Smooth muscle cell (in vitro differentiated cells): ENCODE measurements at regions not wholly inside any gene's neighbourhood (a gene's known extent, or its start where the extent isn't known, plus 50 kb on each side); places are given as distances from the start of the nearest gene placed in this dataset.
"Not testable (repeated sequence)": the region's sequence is repeated elsewhere in the genome, so short reads cannot be mapped to it uniquely, and the experiment has no call there.

Experiments
- DNase-seq: peaks from one replicate; lab custom pipeline; 2025; ENCODE audit not compliant: unreplicated experiment; lab: John Stamatoyannopoulos, UW
- H2AFZ ChIP-seq: fragments of 200-600 bp; sonication (generic); 2 replicates; pipeline ENCODE4 v1.6.0; 2016; ENCODE audit warnings: antibody characterized with exemption, low read depth, mild to moderate bottlenecking
- H3F3A ChIP-seq: fragments of 200-600 bp; sonication (generic); 2 replicates; pipeline ENCODE4 v1.6.0; 2017; ENCODE audit warnings: antibody characterized with exemption, low read depth
- H3K27ac ChIP-seq: fragments of 200-600 bp; sonication (generic); 2 replicates; pipeline ENCODE4 v1.5.1; 2016; ENCODE audit warnings: low read depth, mild to moderate bottlenecking
- H3K27me3 ChIP-seq: fragments of 200-600 bp; sonication (generic); 2 replicates; pipeline ENCODE4 v1.6.1; 2016; ENCODE audit warnings: low read depth, mild to moderate bottlenecking
- H3K36me3 ChIP-seq: fragments of 200-600 bp; sonication (generic); 2 replicates; pipeline ENCODE4 v1.5.1; 2016; ENCODE audit warnings: low read depth
- H3K4me1 ChIP-seq: fragments of 200-600 bp; sonication (generic); 2 replicates; pipeline ENCODE4 v1.5.1; 2016; ENCODE audit warnings: low read depth
- H3K4me2 ChIP-seq: fragments of 200-600 bp; sonication (generic); 2 replicates; pipeline ENCODE4 v1.6.0; 2016; ENCODE audit warnings: mild to moderate bottlenecking
- H3K4me3 ChIP-seq: fragments of 200-600 bp; sonication (generic); 2 replicates; pipeline ENCODE4 v1.5.1; 2016; ENCODE audit warnings: mild to moderate bottlenecking
- H3K79me2 ChIP-seq: fragments of 200-600 bp; sonication (generic); 2 replicates; pipeline ENCODE4 v1.6.0; 2016; ENCODE audit warnings: low read depth, mild to moderate bottlenecking
- H3K9ac ChIP-seq: fragments of 200-600 bp; sonication (generic); 2 replicates; pipeline ENCODE4 v1.6.0; 2016; ENCODE audit warnings: low read depth
- H3K9me3 ChIP-seq: fragments of 200-600 bp; sonication (generic); replicated peaks from 2 replicates; pipeline ENCODE4 v1.5.1; 2016; ENCODE audit warnings: low read depth
- H4K20me1 ChIP-seq: fragments of 200-600 bp; sonication (generic); 2 replicates; pipeline ENCODE4 v1.6.0; 2016; ENCODE audit warnings: low read depth
- WGBS: methylation state at CpG from one replicate; pipeline ENCODE4 v1.1.7; 2016; ENCODE audit warnings: low lambda C conversion rate; 5-methylcytosine and 5-hydroxymethylcytosine counted together
- TF ChIP-seq, protein P1 (sequence below): fragments of 200-600 bp; sonication (generic); IDR thresholded peaks from 2 replicates; pipeline ENCODE4 v1.5.1; 2017; ENCODE audit warnings: borderline replicate concordance, mild to moderate bottlenecking, antibody characterized with exemption; ENCODE audit not compliant: insufficient read depth, poor library complexity, severe bottlenecking

DNA sequence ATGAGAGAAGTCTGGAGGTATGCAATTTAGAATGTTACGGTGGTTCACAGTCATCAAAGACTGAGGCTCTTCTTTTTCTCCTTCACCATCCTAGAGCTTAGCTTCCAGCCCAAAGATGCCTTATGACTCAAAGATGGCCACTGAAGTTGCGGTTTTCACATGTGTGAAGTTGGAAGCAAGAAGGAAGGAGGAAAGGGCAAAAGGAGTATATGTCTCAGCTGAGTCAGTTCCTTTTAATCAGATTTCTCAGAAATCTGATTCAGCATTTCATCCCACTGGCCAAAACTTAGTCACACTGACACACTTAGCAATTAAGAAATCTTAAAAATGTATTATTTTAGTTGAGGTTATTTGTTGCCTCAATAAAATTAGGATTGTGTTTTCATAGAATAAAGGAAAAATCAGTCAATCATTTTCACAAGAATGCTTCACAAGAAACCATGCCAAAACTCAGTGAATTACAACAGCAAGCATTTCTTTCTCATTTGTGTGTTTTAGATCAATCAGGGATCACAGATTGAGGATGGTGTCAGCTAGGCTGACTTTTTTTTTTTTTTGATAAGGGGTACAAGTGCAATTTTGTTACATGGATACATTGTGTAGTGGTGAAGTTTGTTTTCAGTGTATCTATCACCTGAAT lies 211.1 kb upstream of the GADL1 start:
- Histone ChIP-seq H3K9me3 (no peaks in the 10 kb centered on the region), H4K20me1 (no peaks in the 10 kb centered on the region), H3K9ac (no peak overlapping the region), H3K27ac (peak overlapping the region; percentile 58), H3K79me2 (no peaks in the 10 kb centered on the region), H3K27me3 (no peaks in the 10 kb centered on the region), H3F3A (no peaks in the 10 kb centered on the region), H3K36me3 (no peaks in the 10 kb centered on the region), H3K4me3 (no peak overlapping the region), H3K4me1 (no peaks in the 10 kb centered on the region), H3K4me2 (peak overlapping the region; percentile 62), H2AFZ (no peak overlapping the region)
- WGBS: 30% methylated on average over 2 of the region's 2 CpGs
- DNase-seq: no peak
- TF ChIP-seq, protein P1, sequence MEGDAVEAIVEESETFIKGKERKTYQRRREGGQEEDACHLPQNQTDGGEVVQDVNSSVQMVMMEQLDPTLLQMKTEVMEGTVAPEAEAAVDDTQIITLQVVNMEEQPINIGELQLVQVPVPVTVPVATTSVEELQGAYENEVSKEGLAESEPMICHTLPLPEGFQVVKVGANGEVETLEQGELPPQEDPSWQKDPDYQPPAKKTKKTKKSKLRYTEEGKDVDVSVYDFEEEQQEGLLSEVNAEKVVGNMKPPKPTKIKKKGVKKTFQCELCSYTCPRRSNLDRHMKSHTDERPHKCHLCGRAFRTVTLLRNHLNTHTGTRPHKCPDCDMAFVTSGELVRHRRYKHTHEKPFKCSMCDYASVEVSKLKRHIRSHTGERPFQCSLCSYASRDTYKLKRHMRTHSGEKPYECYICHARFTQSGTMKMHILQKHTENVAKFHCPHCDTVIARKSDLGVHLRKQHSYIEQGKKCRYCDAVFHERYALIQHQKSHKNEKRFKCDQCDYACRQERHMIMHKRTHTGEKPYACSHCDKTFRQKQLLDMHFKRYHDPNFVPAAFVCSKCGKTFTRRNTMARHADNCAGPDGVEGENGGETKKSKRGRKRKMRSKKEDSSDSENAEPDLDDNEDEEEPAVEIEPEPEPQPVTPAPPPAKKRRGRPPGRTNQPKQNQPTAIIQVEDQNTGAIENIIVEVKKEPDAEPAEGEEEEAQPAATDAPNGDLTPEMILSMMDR: no peak

DNA sequence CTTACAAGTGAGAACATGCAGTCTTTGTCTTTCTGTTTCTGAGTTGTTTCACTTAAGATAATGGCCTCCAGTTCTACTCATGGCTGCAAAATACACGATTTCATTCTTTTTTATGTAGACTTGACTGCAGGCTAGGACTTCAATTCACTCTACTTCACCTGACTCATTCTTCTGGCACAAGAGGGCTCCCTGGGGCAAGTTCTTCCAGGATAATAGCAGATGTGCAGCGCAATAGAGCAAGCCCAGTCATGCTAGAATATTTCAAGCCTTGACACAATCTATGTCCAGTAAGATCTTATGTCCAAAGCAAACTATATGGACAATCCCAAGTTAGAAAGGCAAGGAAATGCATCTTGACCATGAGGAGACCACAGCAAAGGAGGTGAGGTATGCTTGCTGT lies 211.7 kb upstream of the GADL1 start:
- DNase-seq: no peak
- Histone ChIP-seq H3K36me3 (no peaks in the 10 kb centered on the region), H3K4me2 (no peak overlapping the region), H2AFZ (peak overlapping the region; percentile 44), H3K27me3 (no peaks in the 10 kb centered on the region), H3K9me3 (no peaks in the 10 kb centered on the region), H3K4me1 (no peaks in the 10 kb centered on the region), H3K4me3 (no peak overlapping the region), H3K27ac (peak overlapping the region; percentile 58), H3F3A (no peaks in the 10 kb centered on the region), H3K79me2 (no peaks in the 10 kb centered on the region), H3K9ac (no peak overlapping the region), H4K20me1 (no peaks in the 10 kb centered on the region)
- WGBS: 74% methylated on average over 2 of the region's 2 CpGs
- TF ChIP-seq, protein P1: no peak

GRCh38 chr3:31106912-31107311 lies 212.5 kb upstream of the GADL1 start:
- no peaks in the 10 kb centered on the region for H4K20me1 ChIP-seq
- H3K4me1 ChIP-seq: no peaks in the 10 kb centered on the region
- no peak overlapping the region for H3K27ac ChIP-seq
- no peaks in the 10 kb centered on the region for H3K79me2 ChIP-seq
- no peak overlapping the region for H3K4me2 ChIP-seq
- no peak overlapping the region for H3K4me3 ChIP-seq
- TF ChIP-seq, protein P1: no peak
- DNase-seq: no peak
- H3K9ac ChIP-seq: no peak overlapping the region
- no peaks in the 10 kb centered on the region for H3K9me3 ChIP-seq
- 97% methylated on average over 2 of the region's 2 CpGs for WGBS
- H2AFZ ChIP-seq: no peak overlapping the region
- H3K36me3 ChIP-seq: no peaks in the 10 kb centered on the region
- H3K27me3 ChIP-seq: no peaks in the 10 kb centered on the region
- no peaks in the 10 kb centered on the region for H3F3A ChIP-seq

DNA sequence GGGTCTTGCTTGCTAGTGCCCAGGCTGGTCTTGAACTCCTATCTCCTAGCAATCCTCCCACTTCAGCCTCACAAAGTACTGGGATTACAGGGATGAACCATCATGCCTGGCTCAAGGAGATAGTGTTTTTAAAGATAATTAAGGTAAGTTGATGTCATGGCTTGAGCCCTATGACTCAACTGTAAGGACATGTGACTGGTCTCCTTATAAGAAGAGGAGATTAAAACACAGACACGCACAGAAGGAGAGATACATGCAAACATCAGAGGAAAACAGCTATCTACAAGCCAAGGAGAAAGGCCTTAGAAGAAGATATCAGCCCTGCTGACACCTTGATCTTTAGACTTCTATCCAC lies 220.4 kb upstream of the GADL1 start:
- Histone ChIP-seq H3K36me3 (no peaks in the 10 kb centered on the region), H3K27me3 (no peaks in the 10 kb centered on the region), H3K79me2 (no peaks in the 10 kb centered on the region), H3K27ac (peak overlapping the region; percentile 87), H3K9ac (peak overlapping the region; percentile 39), H3K4me1 (no peaks in the 10 kb centered on the region), H3K4me2 (no peak overlapping the region), H3K9me3 (no peaks in the 10 kb centered on the region), H4K20me1 (no peaks in the 10 kb centered on the region), H2AFZ (no peak overlapping the region), H3F3A (peaks cover 7% of the 10 kb centered on the region), H3K4me3 (no peak overlapping the region)
- no peak for DNase-seq
- WGBS: 20% methylated on average over 1 of the region's 1 CpG
- TF ChIP-seq, protein P1: no peak

GRCh38 chr3:31115531-31115930 lies 221.1 kb upstream of the GADL1 start:
- H3K9ac ChIP-seq, H3K36me3 ChIP-seq, H3F3A ChIP-seq, H3K27me3 ChIP-seq, H3K4me1 ChIP-seq, H4K20me1 ChIP-seq, H3K79me2 ChIP-seq, H2AFZ ChIP-seq, H3K4me2 ChIP-seq, DNase-seq, H3K4me3 ChIP-seq, H3K9me3 ChIP-seq: not testable (repeated sequence)
- peak overlapping the region; percentile 87 for H3K27ac ChIP-seq
- WGBS: 50% methylated on average over 2 of the region's 2 CpGs
